ENCODE measurements at regions not wholly inside any gene's neighbourhood (a gene's known extent, or its start where the extent isn't known, plus 50 kb on each side); places are given as distances from the start of the nearest gene placed in this dataset.

DNA sequence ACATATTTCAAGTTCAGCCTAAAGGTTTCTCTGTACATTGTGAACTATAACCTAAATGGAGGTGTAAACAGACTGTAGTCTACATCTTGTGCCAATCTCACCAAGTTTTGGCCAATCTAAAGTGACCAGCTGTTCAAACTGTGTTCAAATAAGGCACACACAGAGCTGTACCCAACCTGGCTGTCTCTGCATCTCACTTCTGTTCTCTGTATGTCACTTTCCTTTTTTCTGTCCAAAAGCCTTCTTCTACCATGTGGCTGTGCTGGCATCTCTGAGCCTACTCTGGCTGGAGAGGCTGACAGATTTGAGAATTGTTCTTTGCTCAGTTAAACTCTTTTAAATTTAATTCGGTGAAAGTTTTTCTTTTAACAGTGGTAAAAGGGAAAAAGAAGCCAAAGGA is 817.9 kb downstream of the SOCS6 start:
- H3K4me1 Mint-ChIP-seq (ENCODE audit: low read depth): no peaks in the 10 kb centered on the region
- no peak overlapping the region for H3K4me3 Mint-ChIP-seq
- no peaks in the 10 kb centered on the region; the same call in 1 of the 2 replicates for H3K27me3 Mint-ChIP-seq (ENCODE audit: insufficient read depth)
- TF ChIP-seq, protein P1, sequence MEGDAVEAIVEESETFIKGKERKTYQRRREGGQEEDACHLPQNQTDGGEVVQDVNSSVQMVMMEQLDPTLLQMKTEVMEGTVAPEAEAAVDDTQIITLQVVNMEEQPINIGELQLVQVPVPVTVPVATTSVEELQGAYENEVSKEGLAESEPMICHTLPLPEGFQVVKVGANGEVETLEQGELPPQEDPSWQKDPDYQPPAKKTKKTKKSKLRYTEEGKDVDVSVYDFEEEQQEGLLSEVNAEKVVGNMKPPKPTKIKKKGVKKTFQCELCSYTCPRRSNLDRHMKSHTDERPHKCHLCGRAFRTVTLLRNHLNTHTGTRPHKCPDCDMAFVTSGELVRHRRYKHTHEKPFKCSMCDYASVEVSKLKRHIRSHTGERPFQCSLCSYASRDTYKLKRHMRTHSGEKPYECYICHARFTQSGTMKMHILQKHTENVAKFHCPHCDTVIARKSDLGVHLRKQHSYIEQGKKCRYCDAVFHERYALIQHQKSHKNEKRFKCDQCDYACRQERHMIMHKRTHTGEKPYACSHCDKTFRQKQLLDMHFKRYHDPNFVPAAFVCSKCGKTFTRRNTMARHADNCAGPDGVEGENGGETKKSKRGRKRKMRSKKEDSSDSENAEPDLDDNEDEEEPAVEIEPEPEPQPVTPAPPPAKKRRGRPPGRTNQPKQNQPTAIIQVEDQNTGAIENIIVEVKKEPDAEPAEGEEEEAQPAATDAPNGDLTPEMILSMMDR (IDR thresholded peaks at IDR 0.05): no peak
- no peak overlapping the region for H3K27ac Mint-ChIP-seq
- no peak for DNase-seq
- no peaks in the 10 kb centered on the region for H3K36me3 Mint-ChIP-seq (ENCODE audit: low read depth)
- peaks cover 52% of the 10 kb centered on the region for H3K9me3 Mint-ChIP-seq

DNA sequence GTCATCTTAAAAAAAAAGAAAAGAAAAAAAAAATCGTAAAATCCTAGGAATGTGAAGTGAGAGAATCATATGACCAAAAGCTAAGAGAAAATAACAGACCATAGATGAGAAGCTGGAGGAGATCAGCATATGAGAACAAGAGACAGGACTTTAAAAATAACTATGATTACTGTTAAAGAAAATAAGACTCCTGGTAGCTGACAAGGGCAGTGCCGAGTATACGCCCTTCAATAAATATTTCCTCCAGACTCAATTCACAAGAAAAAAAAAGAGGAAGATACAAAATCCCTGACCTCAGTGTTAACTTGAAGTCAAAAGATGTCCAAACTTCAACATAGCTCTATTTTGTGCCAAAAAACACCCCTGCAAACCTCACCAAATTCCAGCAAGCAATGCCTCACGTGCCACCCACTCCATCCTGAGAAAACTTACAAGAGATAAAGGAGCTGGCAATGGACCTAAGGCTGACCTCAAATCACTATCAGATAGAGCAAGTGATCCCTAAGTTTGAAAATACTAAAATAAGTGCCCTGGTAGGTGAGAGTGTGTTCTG is 817.2 kb downstream of the SOCS6 start:
- DNase-seq: no peak
- Mint-ChIP-seq H3K9me3 (peaks cover 52% of the 10 kb centered on the region), H3K27me3 (ENCODE audit: insufficient read depth) (no peaks in the 10 kb centered on the region; the same call in 1 of the 2 replicates), H3K4me1 (ENCODE audit: low read depth) (no peaks in the 10 kb centered on the region), H3K27ac (no peak overlapping the region), H3K36me3 (ENCODE audit: low read depth) (no peaks in the 10 kb centered on the region), H3K4me3 (no peak overlapping the region)
- TF ChIP-seq, protein P1 (IDR thresholded peaks at IDR 0.05): no peak

DNA sequence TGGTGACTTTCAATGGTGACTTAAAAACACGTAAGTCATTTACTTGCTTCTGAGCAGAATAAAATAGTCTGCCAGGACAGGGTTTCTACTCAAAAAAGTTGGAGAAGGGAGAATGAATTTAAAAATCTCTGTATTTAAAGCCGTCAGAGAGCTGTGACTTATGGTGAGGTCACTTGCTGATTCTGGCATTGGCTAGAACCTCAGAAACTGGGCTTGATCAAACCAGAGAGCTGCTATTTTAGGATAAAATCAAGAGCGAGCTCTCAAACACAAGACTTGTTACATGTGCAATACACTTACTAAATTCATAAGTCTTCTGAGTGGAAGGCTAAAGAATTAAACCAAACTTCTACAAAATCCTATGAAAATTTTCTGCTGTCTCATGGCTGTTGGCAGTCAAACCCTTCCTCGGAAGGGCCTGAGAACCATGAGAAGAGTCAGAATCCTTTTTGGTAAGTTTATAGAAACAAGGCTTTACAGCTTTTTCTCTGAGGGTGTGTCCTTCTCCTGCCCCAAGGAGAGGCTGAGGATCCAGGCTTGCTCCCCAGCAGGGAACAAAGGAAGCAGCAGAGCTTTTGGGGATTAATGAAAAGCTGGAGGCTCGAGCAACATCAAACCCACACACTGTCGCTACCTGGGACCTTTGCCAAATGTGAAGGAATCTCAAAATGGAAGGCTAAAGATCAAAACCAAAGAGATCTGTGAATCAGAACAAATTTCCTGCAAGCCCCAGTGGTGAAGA is 816.4 kb downstream of the SOCS6 start:
- H3K36me3 Mint-ChIP-seq (ENCODE audit: low read depth): no peaks in the 10 kb centered on the region

DNA sequence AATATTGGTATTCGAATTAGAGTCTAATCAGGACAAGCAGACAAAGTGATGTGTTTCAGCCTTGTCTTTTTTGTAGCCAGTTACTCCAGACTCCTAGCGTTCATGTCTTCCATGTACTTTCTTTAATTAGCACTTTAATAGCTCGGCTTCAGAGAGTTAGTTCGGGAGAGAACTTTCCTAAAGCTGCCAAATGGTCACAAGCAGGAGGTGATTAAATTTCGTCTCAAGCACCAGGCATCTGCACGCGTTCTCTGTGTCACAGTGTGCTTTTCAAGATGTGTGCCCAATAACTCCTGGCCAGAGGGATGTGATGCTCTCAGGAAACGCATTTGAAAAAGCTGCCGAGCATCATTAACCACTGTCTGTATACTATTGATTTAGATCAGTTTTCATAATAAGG is 790.8 kb downstream of the SOCS6 start:
- peaks cover 6% of the 10 kb centered on the region; the same call in 1 of the 2 replicates for H3K36me3 Mint-ChIP-seq (ENCODE audit: low read depth)
- H3K9me3 Mint-ChIP-seq: peaks cover 50% of the 10 kb centered on the region
- H3K4me1 Mint-ChIP-seq (ENCODE audit: low read depth): no peaks in the 10 kb centered on the region
- TF ChIP-seq, protein P1 (IDR thresholded peaks at IDR 0.05): no peak
- no peak overlapping the region for H3K4me3 Mint-ChIP-seq
- H3K27ac Mint-ChIP-seq: no peak overlapping the region
- no peaks in the 10 kb centered on the region for H3K27me3 Mint-ChIP-seq (ENCODE audit: insufficient read depth)
- DNase-seq: no peak

More for the DNA sequence above, 816.4 kb downstream of the SOCS6 start:
- TF ChIP-seq, protein P1 (IDR thresholded peaks at IDR 0.05): no peak
- peaks cover 46% of the 10 kb centered on the region for H3K9me3 Mint-ChIP-seq
- no peaks in the 10 kb centered on the region for H3K4me1 Mint-ChIP-seq (ENCODE audit: low read depth)
- no peak overlapping the region for H3K27ac Mint-ChIP-seq
- no peak overlapping the region for H3K4me3 Mint-ChIP-seq
- no peak for DNase-seq
- H3K27me3 Mint-ChIP-seq (ENCODE audit: insufficient read depth): no peaks in the 10 kb centered on the region; the same call in 1 of the 2 replicates

DNA sequence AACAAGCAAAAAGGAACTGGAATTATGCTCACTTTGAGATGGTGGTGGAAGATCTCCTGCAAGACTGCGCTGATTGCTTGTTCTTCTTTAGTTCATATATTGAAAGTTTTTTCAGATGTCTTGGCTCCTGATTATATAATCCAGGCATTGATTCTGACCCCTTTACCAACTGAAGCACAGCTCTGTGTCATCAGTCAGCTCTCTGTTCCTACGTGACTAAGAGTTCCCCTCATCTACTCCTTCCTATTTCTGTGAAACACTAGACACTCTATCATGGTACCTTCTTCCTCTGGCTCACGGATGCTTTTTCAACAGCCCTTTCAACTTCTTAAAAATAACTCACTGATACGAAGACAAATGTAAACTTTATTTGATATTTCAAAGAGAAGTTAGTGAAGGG is 788.6 kb downstream of the SOCS6 start:
- no peaks in the 10 kb centered on the region for H3K4me1 Mint-ChIP-seq (ENCODE audit: low read depth)
- TF ChIP-seq, protein P1 (IDR thresholded peaks at IDR 0.05): no peak
- H3K4me3 Mint-ChIP-seq: no peak overlapping the region
- no peak for DNase-seq
- peaks cover 6% of the 10 kb centered on the region; the same call in 1 of the 2 replicates for H3K36me3 Mint-ChIP-seq (ENCODE audit: low read depth)
- no peaks in the 10 kb centered on the region for H3K27me3 Mint-ChIP-seq (ENCODE audit: insufficient read depth)
- peaks cover 44% of the 10 kb centered on the region for H3K9me3 Mint-ChIP-seq
- no peak overlapping the region for H3K27ac Mint-ChIP-seq
